ENCODE measurements at regions not wholly inside any gene's neighbourhood (a gene's known extent, or its start where the extent isn't known, plus 50 kb on each side); places are given as distances from the start of the nearest gene placed in this dataset.
"Not testable (repeated sequence)": the region's sequence is repeated elsewhere in the genome, so short reads cannot be mapped to it uniquely, and the experiment has no call there.

DNA sequence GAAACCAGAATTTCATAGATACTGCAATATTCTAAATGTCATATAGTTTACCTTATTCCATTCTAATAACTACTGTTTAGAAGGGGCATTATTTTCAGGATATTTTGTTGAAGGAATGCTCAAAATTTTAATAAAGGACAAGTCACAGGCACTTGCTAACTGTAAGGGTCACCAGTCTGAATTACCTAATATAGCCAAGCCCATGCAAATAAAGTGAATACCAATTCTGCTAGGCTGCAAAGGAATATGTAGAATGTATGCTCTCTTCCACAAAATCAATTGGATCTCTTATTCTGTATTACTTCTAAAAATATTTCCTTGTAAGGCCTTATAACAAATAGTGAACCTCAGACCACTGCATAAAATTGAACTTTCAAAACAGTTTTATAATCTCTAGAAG, 52.3 kb upstream of the FAT4 start:
- H3K4me3 ChIP-seq (ENCODE audit: low read length), result no peak overlapping the region
- no peak overlapping the region for H3K4me2 ChIP-seq (ENCODE audit: low read length)
- H3K4me1 ChIP-seq (ENCODE audit: control insufficient read depth, insufficient read depth, low read length), result peaks cover 10% of the 10 kb centered on the region
- no peaks in the 10 kb centered on the region for H3K27me3 ChIP-seq (ENCODE audit: control insufficient read depth, insufficient read depth, low read length)
- no peak overlapping the region for H3K9ac ChIP-seq (ENCODE audit: low read depth, low read length)
- H3K36me3 ChIP-seq (ENCODE audit: insufficient read depth, low read length), result no peaks in the 10 kb centered on the region
- H3K9me3 ChIP-seq (replicated peaks; ENCODE audit: low read length), result no peaks in the 10 kb centered on the region

- H3K27me3 ChIP-seq (ENCODE audit: control insufficient read depth, insufficient read depth, low read length), result no peaks in the 10 kb centered on the region
- no peaks in the 10 kb centered on the region for H3K36me3 ChIP-seq (ENCODE audit: insufficient read depth, low read length)
- H3K4me3 ChIP-seq (ENCODE audit: low read length), result no peak overlapping the region
- peaks cover 6% of the 10 kb centered on the region for H3K4me1 ChIP-seq (ENCODE audit: control insufficient read depth, insufficient read depth, low read length)
- no peak overlapping the region for H3K9ac ChIP-seq (ENCODE audit: low read depth, low read length)
- no peak overlapping the region for H3K4me2 ChIP-seq (ENCODE audit: low read length)
- no peaks in the 10 kb centered on the region for H3K9me3 ChIP-seq (replicated peaks; ENCODE audit: low read length)
These were observed 52.7 kb upstream of the FAT4 start for GRCh38 chr4:125262079-125262478.

- H3K36me3 ChIP-seq (ENCODE audit: insufficient read depth, low read length), result no peaks in the 10 kb centered on the region
- no peaks in the 10 kb centered on the region for H3K9me3 ChIP-seq (replicated peaks; ENCODE audit: low read length)
- peaks cover 13% of the 10 kb centered on the region for H3K4me1 ChIP-seq (ENCODE audit: control insufficient read depth, insufficient read depth, low read length)
- H3K9ac ChIP-seq (ENCODE audit: low read depth, low read length), result no peak overlapping the region
- H3K27me3 ChIP-seq (ENCODE audit: control insufficient read depth, insufficient read depth, low read length), result no peaks in the 10 kb centered on the region
- peak overlapping the region; percentile 42 for H3K4me2 ChIP-seq (ENCODE audit: low read length)
- H3K4me3 ChIP-seq (ENCODE audit: low read length), result no peak overlapping the region
These were observed 60.6 kb upstream of the FAT4 start for GRCh38 chr4:125254106-125254505.

DNA sequence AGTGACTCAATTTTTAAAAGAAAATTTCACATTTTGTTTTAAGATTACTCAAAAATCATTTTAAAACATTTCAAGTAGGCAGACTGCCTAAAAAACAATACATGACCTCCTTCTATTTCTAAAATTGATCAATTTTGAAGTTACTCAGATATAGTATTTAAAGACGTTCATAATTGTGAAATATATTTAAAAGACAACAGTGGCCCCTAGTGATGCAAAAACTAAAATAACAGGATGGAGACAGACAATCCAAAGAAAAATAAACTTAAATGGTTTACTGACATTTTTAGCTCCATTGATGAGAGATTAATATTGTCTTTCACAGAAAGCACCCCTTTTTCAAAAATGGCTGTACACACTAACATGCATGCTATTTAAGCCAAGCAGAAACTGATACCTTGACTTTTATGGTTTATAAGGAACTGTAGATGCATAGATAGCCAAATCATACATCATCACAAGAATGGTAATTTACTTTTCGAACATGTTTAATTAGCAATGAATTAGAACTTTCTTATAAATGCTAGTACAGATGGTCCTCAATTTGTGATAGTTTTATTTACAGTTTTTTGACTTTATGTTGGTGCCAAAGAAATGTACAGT, 69.8 kb upstream of the FAT4 start:
- H3K4me1 ChIP-seq (ENCODE audit: control insufficient read depth, insufficient read depth, low read length), result peaks cover 11% of the 10 kb centered on the region
- H3K36me3 ChIP-seq (ENCODE audit: insufficient read depth, low read length), result no peaks in the 10 kb centered on the region
- H3K4me2 ChIP-seq (ENCODE audit: low read length), result no peak overlapping the region
- no peaks in the 10 kb centered on the region for H3K27me3 ChIP-seq (ENCODE audit: control insufficient read depth, insufficient read depth, low read length)
- no peak overlapping the region for H3K4me3 ChIP-seq (ENCODE audit: low read length)
- H3K9me3 ChIP-seq (replicated peaks; ENCODE audit: low read length), result no peaks in the 10 kb centered on the region
- no peak overlapping the region for H3K9ac ChIP-seq (ENCODE audit: low read depth, low read length)

DNA sequence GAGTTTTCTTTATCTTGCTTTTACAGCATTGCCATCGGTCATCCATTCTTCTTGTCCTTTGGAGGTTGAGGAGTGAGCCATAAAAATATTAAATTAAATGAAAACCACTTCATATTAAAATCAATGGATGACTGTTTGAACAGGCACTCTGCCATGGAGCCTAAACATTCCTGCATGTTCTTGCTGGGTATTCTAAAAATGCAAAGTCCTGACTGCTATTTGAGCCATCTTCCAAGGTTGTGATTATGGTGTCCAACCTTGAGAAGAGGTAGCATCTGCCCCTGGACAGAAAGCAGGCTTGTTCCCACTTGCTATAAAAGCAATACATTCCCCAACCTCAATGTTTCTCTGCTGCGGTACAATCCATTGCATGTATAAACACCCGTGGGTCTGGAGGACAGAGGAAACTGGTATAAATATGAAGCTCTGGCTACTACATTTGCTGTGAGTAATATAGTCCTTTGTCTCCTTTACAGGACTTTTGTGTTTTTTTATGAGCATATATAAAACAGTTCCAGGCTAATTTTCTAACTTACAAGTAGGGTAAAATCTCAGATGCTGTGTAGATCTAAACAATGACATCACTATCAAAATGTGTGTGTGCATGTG, 70.9 kb upstream of the FAT4 start:
- no peaks in the 10 kb centered on the region for H3K9me3 ChIP-seq (replicated peaks; ENCODE audit: low read length)
- H3K36me3 ChIP-seq (ENCODE audit: insufficient read depth, low read length), result no peaks in the 10 kb centered on the region
- H3K9ac ChIP-seq (ENCODE audit: low read depth, low read length), result no peak overlapping the region
- H3K4me3 ChIP-seq (ENCODE audit: low read length), result no peak overlapping the region
- H3K4me2 ChIP-seq (ENCODE audit: low read length), result no peak overlapping the region
- no peaks in the 10 kb centered on the region for H3K27me3 ChIP-seq (ENCODE audit: control insufficient read depth, insufficient read depth, low read length)
- H3K4me1 ChIP-seq (ENCODE audit: control insufficient read depth, insufficient read depth, low read length), result peaks cover 11% of the 10 kb centered on the region

DNA sequence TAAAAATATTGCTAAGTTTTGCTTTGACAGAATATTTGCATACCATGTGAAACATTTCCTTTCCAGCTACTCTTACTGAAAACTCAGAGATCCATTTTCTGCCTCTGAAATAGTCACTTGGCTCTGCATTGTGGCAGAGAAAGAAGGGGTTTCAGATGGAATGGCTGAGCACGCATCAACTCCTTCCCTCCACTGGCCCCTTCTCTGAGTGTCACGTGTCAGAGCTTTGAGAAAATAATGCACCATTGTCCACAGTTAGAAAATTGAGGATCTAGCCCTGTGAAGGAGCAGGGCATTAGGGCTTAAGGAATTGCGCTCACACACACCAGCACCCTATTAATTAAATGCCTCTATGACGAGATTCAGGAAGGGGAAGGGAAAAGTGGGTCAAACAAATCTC, 78.8 kb upstream of the FAT4 start:
- no peak overlapping the region for H3K4me2 ChIP-seq (ENCODE audit: low read length)
- H3K9ac ChIP-seq (ENCODE audit: low read depth, low read length), result no peak overlapping the region
- no peaks in the 10 kb centered on the region for H3K4me1 ChIP-seq (ENCODE audit: control insufficient read depth, insufficient read depth, low read length)
- H3K36me3 ChIP-seq (ENCODE audit: insufficient read depth, low read length), result no peaks in the 10 kb centered on the region
- H3K9me3 ChIP-seq (replicated peaks; ENCODE audit: low read length), result no peaks in the 10 kb centered on the region
- H3K27me3 ChIP-seq (ENCODE audit: control insufficient read depth, insufficient read depth, low read length), result no peaks in the 10 kb centered on the region
- no peak overlapping the region for H3K4me3 ChIP-seq (ENCODE audit: low read length)

GRCh38 chr4:125231661-125232060, 83.1 kb upstream of the FAT4 start:
- Histone ChIP-seq H3K36me3 (ENCODE audit: insufficient read depth, low read length) (no peaks in the 10 kb centered on the region), H3K4me3 (ENCODE audit: low read length) (no peak overlapping the region), H3K4me2 (ENCODE audit: low read length) (no peak overlapping the region), H3K4me1 (ENCODE audit: control insufficient read depth, insufficient read depth, low read length) (no peaks in the 10 kb centered on the region), H3K9me3 (replicated peaks; ENCODE audit: low read length) (no peaks in the 10 kb centered on the region), H3K27me3 (ENCODE audit: control insufficient read depth, insufficient read depth, low read length) (no peaks in the 10 kb centered on the region), H3K9ac (ENCODE audit: low read depth, low read length) (no peak overlapping the region)

- H3K36me3 ChIP-seq (ENCODE audit: insufficient read depth, low read length), result no peaks in the 10 kb centered on the region
- no peaks in the 10 kb centered on the region for H3K9me3 ChIP-seq (replicated peaks; ENCODE audit: low read length)
- no peak overlapping the region for H3K9ac ChIP-seq (ENCODE audit: low read depth, low read length)
- H3K4me1 ChIP-seq (ENCODE audit: control insufficient read depth, insufficient read depth, low read length), result no peaks in the 10 kb centered on the region
- H3K27me3 ChIP-seq (ENCODE audit: control insufficient read depth, insufficient read depth, low read length), result no peaks in the 10 kb centered on the region
- no peak overlapping the region for H3K4me2 ChIP-seq (ENCODE audit: low read length)
- H3K4me3 ChIP-seq (ENCODE audit: low read length), result no peak overlapping the region
These were observed 85.1 kb upstream of the FAT4 start for GRCh38 chr4:125229596-125230058.

DNA sequence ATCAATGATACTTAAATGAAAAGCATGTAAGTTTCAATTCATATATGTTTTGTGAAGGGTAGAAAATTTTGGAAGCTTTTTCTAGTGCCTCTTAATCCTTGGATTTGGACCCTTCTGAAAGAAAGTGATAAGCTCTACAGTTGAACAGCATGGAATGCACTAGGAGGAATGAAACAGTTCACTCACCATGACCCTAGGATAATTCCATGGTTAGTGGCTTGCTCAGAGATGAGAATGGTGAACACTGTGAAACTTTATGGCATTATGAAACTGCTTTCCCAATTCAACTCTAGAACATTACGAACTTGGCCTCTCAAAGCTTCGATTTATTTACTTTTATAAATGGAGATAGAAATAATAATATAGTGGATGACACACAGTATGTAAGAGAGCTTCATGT, 88.9 kb upstream of the FAT4 start:
- Histone ChIP-seq H3K9me3 (replicated peaks; ENCODE audit: low read length) (no peaks in the 10 kb centered on the region), H3K4me2 (ENCODE audit: low read length) (no peak overlapping the region), H3K4me3 (ENCODE audit: low read length) (no peak overlapping the region), H3K36me3 (ENCODE audit: insufficient read depth, low read length) (no peaks in the 10 kb centered on the region), H3K4me1 (ENCODE audit: control insufficient read depth, insufficient read depth, low read length) (no peaks in the 10 kb centered on the region), H3K27me3 (ENCODE audit: control insufficient read depth, insufficient read depth, low read length) (no peaks in the 10 kb centered on the region), H3K9ac (ENCODE audit: low read depth, low read length) (no peak overlapping the region)

DNA sequence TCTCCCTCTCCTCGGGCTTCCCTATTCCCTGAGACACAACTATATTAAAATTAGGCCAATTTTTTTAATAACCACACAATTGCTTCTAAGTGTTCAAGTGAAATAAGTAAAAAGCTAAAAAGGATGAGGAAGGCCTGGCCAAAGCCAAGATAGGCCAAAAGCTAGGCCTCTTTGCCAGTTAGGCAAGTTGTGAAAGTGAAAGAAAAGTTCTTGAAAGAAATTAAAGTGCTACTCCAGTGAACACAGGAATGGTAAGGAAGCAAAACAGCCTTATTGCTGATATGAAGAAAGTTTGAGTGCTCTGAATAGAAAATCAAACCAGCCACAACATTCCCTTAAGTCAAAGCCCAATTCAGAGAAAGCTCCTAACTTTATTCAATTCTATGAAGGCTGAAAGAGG, 114.2 kb upstream of the FAT4 start:
- Histone ChIP-seq H3K9ac (ENCODE audit: low read depth, low read length) (no peak overlapping the region), H3K4me3 (ENCODE audit: low read length) (no peak overlapping the region), H3K9me3 (replicated peaks; ENCODE audit: low read length) (no peaks in the 10 kb centered on the region), H3K27me3 (ENCODE audit: control insufficient read depth, insufficient read depth, low read length) (no peaks in the 10 kb centered on the region), H3K36me3 (ENCODE audit: insufficient read depth, low read length) (no peaks in the 10 kb centered on the region), H3K4me1 (ENCODE audit: control insufficient read depth, insufficient read depth, low read length) (peaks cover 3% of the 10 kb centered on the region), H3K4me2 (ENCODE audit: low read length) (no peak overlapping the region)

GRCh38 chr4:125198916-125199315, 115.8 kb upstream of the FAT4 start:
- no peaks in the 10 kb centered on the region for H3K9me3 ChIP-seq (replicated peaks; ENCODE audit: low read length)
- H3K36me3 ChIP-seq (ENCODE audit: insufficient read depth, low read length), result no peaks in the 10 kb centered on the region
- no peak overlapping the region for H3K9ac ChIP-seq (ENCODE audit: low read depth, low read length)
- H3K27me3 ChIP-seq (ENCODE audit: control insufficient read depth, insufficient read depth, low read length), result no peaks in the 10 kb centered on the region
- peaks cover 3% of the 10 kb centered on the region for H3K4me1 ChIP-seq (ENCODE audit: control insufficient read depth, insufficient read depth, low read length)
- H3K4me2 ChIP-seq (ENCODE audit: low read length), result no peak overlapping the region
- no peak overlapping the region for H3K4me3 ChIP-seq (ENCODE audit: low read length)

DNA sequence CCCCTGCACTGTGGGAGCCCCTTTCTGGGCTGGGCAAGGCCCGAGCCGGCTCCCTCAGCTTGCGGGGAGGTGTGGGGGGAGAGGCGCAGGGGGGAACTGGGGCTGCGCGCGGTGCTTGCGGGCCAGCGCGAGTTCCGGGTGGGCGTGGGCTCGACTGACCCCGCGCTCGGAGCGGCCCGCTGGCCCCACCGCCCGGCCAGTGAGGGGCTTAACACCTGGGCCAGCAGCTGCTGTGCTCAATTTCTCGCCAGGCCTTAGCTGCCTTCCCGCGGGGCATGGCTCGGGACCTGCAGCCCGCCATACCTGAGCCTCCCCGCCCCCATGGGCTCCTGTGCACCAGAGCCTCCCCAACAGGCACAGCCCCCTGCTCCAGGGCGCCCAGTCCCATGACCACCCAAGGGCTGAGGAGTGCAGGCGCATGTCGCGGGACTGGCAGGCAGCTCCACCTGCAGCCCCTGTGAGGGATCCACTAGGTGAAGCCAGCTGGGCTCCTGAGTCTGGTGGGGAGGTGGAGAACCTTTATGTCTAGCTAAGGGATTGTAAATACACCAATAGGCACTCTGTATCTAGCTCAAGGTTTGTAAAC, 122.8 kb upstream of the FAT4 start:
- not testable (repeated sequence) for H3K4me2 ChIP-seq (ENCODE audit: low read length); H3K36me3 ChIP-seq (ENCODE audit: insufficient read depth, low read length); H3K4me3 ChIP-seq (ENCODE audit: low read length); H3K9me3 ChIP-seq (replicated peaks; ENCODE audit: low read length); H3K9ac ChIP-seq (ENCODE audit: low read depth, low read length); H3K27me3 ChIP-seq (ENCODE audit: control insufficient read depth, insufficient read depth, low read length)
- H3K4me1 ChIP-seq (ENCODE audit: control insufficient read depth, insufficient read depth, low read length), result peaks cover 16% of the 10 kb centered on the region
